GM19025 (cell line): ENCODE measurements at regions not wholly inside any gene's neighbourhood (a gene's known extent, or its start where the extent isn't known, plus 50 kb on each side); places are given as distances from the start of the nearest gene placed in this dataset.

Experiments
- ATAC-seq: cut with Tn5 transposase; IDR thresholded peaks from one replicate; pipeline ENCODE4 v1.9.1; 2021; ENCODE audit warnings: mild to moderate bottlenecking, low read depth, moderate library complexity; ENCODE audit not compliant: unreplicated experiment

DNA sequence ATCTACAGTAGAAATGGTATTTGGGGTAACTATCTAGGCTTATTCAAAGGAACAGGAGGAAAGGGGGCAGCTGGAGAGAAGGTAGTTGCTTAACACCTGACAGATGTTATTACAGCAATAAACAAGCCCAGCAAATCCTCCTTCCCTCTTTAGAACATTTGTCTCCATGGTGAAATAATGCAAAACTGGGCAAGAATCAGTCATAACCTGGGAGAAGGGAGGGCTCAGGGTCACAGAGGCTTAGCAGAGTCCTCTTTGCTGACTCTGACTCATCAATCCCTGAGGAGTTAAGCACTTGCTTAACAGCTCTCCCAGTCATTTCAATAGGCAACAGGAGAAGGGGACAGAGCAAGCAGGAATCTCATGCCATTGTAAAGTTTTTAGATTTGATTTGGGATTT lies 230.3 kb downstream of the IBTK start:
- no peak for ATAC-seq

DNA sequence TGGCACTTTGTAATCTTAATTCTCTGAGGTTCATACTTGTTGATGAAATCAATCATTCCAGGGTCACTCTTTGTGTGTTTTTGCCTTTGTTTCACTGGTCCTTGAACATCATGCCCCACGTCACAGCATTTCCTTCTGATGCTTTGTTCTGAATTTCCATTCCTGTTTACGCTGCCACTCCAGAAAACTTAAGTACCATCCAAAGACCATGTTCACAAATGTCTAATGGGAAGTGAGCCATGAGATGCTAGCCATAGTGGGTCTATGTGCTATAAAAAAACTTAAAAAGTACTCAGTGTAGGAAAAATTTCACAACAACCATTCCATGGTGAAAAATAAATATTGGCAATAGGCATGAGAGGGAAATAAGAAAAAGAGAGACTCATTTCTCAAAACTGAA lies 232.0 kb downstream of the IBTK start:
- ATAC-seq, result no peak

DNA sequence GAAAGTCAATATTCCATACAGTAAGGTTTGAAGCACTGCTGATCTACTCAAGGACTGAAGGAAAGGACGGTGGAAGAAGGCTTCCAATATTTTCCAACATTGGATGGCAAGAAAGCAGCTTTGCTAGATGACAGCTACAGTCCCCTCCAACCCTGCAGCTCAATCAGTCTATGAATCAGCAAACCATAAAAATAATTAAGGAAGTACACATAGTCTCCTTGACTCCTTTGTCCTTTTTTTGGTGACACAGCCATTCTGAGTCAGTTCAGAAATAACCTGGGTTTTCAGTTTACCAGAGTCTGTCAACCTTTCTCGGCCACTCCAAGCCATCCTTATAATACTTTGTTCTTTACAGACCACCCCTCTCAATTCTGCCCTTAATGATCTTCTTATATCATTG lies 232.5 kb downstream of the IBTK start:
- ATAC-seq, result no peak

DNA sequence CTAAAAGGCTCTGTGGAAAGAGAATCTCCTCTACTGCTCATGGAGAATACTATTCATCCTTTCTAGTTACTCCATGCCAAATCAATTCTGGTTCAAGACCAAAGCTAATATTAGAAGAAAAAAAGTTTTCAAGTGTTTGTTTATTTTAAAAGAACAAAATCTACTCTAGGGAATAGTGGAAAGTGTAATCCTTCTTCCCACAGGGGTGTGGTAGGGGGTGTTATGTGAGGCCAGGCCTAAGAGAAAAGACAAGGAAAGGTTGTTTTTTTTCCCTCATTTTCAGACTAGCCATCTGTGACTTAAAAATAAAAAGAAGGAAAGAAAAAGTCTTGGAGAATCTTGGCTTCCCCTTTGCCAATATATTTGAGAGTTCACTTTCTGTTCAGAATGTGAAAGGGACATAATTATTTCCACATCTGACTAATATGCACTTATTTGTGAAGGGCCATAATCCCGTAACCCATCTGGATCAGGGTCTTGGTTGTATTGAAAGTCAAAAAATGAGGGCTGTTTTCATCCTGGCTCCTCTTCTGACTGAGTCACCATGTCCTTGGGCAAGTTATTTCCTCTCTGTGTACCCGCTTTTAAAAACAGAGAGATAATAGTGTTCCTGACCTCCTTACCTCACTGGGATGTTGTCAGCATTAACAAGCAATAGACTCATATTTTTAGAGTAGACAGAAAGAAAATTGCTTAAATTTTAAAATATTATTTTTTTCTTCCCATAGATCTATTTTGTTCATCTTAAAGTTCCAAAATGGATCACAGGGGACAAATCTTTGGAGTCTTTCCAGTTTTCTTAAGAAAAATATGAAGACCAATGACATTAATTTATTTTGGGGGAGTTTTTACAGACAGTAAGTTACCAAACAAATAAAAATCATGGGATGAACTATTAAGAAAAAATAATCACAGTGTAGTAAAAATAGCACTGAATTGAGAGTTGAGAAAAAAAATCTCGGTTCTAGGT lies 233.7 kb downstream of the IBTK start:
- no peak for ATAC-seq

- ATAC-seq, result peak; percentile 63
Observed at GRCh38 chr6:82006027-82006738, 241.4 kb downstream of the IBTK start.

DNA sequence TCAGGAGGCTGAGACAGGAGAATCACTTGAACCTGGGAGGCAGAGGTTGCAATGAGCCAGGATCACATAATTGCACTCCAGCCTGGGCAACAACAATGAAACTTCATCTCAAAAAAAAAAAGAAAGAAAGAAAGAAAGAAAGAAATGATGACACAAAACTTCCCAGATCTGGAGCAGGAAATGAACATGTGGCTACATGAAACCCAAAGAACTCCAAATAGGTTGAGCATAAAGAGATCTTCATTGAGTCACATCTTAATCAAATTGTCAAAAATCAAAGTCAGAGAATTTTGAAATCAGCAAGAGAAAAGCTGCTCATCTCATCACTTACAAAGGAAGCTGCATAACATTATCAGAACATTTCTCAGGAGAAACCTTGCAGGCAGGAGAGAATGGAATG lies 247.0 kb downstream of the IBTK start:
- ATAC-seq, result no peak

- no peak for ATAC-seq
Observed at GRCh38 chr6:81999826-82000225, 247.3 kb upstream of the TENT5A start.

GRCh38 chr6:81999270-81999669 lies 246.8 kb upstream of the TENT5A start:
- ATAC-seq, result no peak

DNA sequence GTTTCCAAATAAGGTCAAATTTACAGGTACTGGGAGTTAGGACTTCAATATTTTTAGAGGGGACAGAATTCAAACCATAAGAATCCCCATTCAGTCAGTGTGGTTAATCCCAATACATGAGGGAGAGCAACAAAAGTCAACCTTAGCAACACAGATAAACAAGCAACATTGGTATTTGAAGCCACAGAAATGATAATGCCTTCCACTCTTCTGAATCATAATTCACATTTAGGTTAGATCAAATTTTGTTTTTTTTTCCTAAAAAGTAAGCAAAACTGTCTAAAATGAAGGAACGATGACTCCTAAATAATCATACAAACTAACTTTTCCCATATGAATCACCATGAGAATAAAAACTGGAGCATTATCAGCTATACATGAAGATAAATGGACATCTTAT lies 246.0 kb upstream of the TENT5A start:
- ATAC-seq, result no peak

DNA sequence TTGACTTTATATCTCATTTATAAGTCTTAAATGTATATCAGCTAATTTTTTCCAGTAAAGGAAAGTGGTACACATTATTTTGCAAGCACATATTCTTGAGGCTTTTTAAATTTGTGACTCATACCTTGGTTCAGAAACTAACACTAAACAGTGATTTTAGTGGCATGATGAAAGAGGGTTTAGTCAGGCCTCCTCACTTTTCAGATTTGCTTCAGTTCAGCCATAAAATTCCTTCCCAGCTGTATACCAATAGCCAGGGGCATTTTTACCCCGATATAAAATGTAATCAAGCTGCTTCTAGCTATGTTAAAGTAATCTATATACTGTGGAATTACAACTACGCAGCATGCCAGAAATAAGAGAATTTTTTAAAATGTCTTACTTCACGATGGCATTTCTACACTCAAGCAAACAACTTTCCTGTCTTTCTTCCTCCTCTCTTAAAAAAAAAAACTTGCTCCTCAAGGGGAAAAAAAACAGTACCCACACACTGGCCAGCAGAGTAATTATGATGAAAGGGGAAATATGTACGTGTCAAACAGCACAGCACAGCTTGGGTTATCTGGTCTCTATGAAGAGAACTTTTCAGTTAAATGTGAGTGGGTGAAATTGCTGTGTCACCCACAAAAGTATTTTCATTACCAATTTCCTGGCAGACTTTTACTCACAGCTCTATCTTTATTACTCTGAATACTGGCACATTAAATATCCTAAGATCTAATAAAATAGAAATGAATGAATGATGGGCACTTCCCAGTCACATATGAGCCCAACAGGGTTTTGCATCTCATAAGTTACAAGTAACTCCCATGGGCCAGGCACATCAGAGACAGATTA lies 244.8 kb upstream of the TENT5A start:
- peak; percentile 40 for ATAC-seq

DNA sequence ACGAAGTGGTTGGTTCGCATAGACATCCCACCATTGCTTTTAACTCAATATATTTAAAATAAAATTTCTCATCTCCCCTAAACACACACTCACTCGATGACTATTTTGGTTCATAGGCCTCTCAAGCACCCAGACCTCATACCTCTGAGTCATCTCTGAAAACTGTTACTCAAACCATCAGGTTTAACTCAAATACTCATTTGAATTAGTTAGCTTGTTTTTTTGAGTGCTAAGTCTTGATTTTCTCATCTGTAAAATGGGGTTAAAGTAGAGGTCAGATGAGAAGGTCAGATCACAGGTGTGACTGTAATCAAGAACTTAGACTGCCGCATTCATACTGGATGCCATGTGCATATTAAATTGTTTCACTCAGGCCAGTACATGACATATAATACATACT lies 243.9 kb upstream of the TENT5A start:
- peak; percentile 77 for ATAC-seq

- no peak for ATAC-seq
Observed at GRCh38 chr6:81995548-81996289, 243.2 kb upstream of the TENT5A start.

DNA sequence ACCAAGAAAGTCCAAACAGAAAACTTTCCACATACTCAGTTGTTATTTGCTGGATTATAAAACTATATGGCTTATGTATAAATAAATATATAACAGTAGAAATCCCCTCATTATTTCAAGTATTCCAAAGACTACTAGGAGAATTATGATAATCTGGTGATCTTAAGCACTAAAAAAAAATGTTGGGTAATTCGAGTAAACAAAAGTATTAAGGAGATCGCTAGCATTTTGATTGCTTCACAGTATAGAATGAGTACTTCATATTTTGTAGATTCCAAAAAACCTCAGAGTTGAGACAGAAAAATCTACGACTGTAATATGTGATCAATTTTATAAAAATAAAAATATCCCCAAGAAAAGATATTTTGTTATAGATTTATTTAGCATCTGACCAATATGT lies 236.4 kb upstream of the TENT5A start:
- ATAC-seq, result no peak

- ATAC-seq, result no peak
Observed at GRCh38 chr6:81988446-81988845, 236.0 kb upstream of the TENT5A start.

DNA sequence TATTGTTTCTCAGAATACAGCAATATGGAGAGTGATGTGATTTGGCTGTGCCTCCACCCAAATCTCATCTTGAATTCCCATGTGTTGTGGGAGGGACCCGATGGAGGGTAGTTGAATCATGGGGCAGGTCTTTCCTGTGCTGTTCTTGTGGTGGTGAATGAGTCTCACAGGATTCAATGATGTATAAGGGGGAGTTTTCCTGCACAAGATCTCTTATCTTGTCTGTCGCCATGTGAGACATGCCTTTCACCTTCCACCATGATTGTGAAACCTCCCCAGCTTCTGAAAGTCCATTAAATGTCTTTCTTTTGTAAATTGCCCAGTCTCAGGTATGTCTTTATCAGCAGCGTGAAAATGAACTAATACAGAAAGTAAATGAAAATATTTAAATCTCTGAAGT lies 234.8 kb upstream of the TENT5A start:
- no peak for ATAC-seq

GRCh38 chr6:81985191-81985590 lies 232.7 kb upstream of the TENT5A start:
- ATAC-seq, result no peak

GRCh38 chr6:81984599-81984998 lies 232.1 kb upstream of the TENT5A start:
- no peak for ATAC-seq

- ATAC-seq, result no peak
Observed at GRCh38 chr6:81981812-81982211, 229.3 kb upstream of the TENT5A start.

- no peak for ATAC-seq
Observed at GRCh38 chr6:81979767-81980166, 227.3 kb upstream of the TENT5A start.

GRCh38 chr6:81979329-81979728 lies 226.8 kb upstream of the TENT5A start:
- ATAC-seq, result no peak
